HUES48 (cell line): ENCODE measurements at regions not wholly inside any gene's neighbourhood (a gene's known extent, or its start where the extent isn't known, plus 50 kb on each side); places are given as distances from the start of the nearest gene placed in this dataset.

Experiments used
- H3K27ac ChIP-seq: one replicate; pipeline ENCODE4 v1.7.0; 2013; ENCODE audit warnings: low read depth, low read length, inconsistent platforms
- H3K27me3 ChIP-seq: 2 replicates; pipeline ENCODE4 v1.6.1; 2013; ENCODE audit warnings: mild to moderate bottlenecking, low read length; ENCODE audit not compliant: control insufficient read depth, insufficient read depth
- H3K36me3 ChIP-seq: 2 replicates; pipeline ENCODE4 v1.6.1; 2013; ENCODE audit warnings: low read length; ENCODE audit not compliant: control insufficient read depth, insufficient read depth
- H3K4me1 ChIP-seq: 2 replicates; pipeline ENCODE4 v1.6.1; 2013; ENCODE audit warnings: mild to moderate bottlenecking, low read length; ENCODE audit not compliant: control insufficient read depth, insufficient read depth
- H3K4me3 ChIP-seq: 2 replicates; pipeline ENCODE4 v1.5.1; 2013; ENCODE audit warnings: mild to moderate bottlenecking, low read depth, low read length
- H3K9ac ChIP-seq: 2 replicates; pipeline ENCODE4 v1.6.1; 2013; ENCODE audit warnings: mild to moderate bottlenecking, low read depth, low read length, moderate library complexity
- H3K9me3 ChIP-seq: 2 replicates; pipeline ENCODE4 v1.6.1; 2013; ENCODE audit warnings: low read length; ENCODE audit not compliant: control insufficient read depth, insufficient read depth

DNA sequence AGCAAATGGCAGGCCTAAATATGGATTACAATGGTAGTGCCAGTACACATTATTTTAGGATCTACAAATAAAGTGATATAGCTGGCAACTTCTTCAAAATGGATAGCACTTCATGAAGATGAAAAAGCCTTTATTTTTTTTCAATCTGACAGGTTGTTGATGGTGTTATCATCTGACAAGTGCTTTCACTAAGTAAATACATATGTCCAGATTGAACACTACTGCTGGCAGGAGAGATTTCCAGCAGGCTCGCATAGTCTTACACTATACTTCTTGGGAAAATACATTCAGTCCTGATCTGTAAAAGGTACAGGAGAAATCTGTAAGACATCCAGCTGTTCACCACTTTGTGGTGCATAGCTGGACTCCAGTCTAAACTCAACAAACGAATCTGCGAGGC lies 50.9 kb upstream of the ALCAM start:
- Histone ChIP-seq H3K36me3 (no peaks in the 10 kb centered on the region), H3K4me3 (no peak overlapping the region), H3K27ac (no peak overlapping the region), H3K9ac (no peak overlapping the region), H3K4me1 (no peaks in the 10 kb centered on the region), H3K27me3 (no peaks in the 10 kb centered on the region), H3K9me3 (no peaks in the 10 kb centered on the region)

DNA sequence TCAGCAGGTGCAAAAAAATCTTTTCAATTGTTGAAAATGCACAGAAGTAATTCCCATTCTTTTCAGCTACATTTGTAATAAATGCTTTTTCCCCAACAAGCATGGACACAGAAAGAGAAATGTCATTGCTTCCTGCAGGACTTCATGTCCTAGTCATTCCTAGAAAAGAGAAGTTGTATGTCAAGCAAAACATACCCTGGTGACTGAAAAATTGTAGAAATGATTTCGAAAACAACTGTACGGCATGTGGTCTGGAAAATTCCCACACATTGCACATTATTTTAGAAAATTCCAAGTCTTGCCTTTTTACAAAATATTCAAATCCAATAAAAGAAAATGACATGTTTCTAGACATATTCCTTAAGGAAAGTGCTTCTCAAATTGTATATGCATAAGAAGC lies 50.4 kb upstream of the ALCAM start:
- Histone ChIP-seq H3K27ac (no peak overlapping the region), H3K9ac (no peak overlapping the region), H3K36me3 (no peaks in the 10 kb centered on the region), H3K9me3 (no peaks in the 10 kb centered on the region), H3K4me1 (no peaks in the 10 kb centered on the region), H3K4me3 (no peak overlapping the region), H3K27me3 (no peaks in the 10 kb centered on the region)
